ENCODE measurements at regions not wholly inside any gene's neighbourhood (a gene's known extent, or its start where the extent isn't known, plus 50 kb on each side); places are given as distances from the start of the nearest gene placed in this dataset.
A peak's percentile ranks its signal among the peaks of the same experiment; 100 is the strongest.
"Not testable (repeated sequence)": the region's sequence is repeated elsewhere in the genome, so short reads cannot be mapped to it uniquely, and the experiment has no call there.

DNA sequence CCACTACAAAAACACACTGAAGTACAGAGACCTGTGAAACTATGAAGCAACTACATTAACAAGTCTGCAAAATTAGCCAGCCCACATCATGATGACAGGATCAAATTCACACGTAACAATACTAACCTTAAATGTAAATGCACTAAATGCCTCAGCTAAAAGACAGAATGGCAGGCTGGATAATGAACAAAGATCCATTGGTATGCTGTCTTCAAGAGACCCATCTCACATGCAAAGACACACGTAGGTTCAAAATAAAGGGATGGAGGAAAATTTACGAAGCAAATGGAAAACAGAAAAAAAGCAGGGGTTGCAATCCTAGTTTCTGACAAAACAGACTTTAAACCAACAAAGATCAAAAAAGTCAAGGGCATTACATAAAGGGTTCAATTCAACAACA, 120.1 kb upstream of the OSTN start:
- not testable (repeated sequence) for DNase-seq (ENCODE audit: low read depth, low spot score); H3K27ac ChIP-seq

DNA sequence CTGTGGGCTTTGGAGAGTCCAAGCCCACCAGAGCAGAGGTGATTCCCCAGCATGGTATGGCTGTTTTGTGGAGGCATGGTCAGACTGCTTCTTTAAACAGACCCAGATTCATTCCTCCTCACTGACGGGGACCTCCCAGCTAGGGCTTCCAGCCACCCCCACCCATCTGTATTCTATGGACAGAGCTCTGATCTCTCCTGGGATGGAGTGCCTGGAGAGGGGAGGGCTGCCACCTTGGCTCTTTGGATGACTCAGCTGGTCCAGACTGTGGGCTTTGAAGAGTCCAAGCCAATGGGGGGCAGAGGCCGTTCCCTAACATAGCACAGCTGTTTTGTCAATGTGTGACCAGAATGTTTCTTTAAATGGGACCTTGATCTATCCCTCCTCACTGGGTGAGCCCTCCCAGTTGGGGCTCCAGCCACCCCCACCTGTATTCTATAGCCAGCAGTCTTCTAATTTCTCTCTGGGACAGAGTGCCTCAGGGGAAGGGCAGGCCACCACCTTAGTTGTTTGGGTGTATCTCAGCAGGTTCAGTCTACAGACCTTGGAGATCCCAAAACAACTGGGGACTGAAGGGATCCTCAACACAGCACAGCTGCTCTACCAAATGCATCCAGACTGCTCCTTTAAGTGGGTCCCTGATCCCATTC, 122.0 kb upstream of the OSTN start:
- H3K27ac ChIP-seq, result no peak overlapping the region
- DNase-seq (ENCODE audit: low read depth, low spot score), result no peak

GRCh38 chr3:191074511-191074910, 124.5 kb upstream of the OSTN start:
- H3K27ac ChIP-seq, result no peak overlapping the region
- DNase-seq (ENCODE audit: low read depth, low spot score), result no peak

GRCh38 chr3:191070762-191071403, 128.2 kb upstream of the OSTN start:
- peak overlapping the region; percentile 66 for H3K27ac ChIP-seq
- DNase-seq (ENCODE audit: low read depth, low spot score), result no peak

DNA sequence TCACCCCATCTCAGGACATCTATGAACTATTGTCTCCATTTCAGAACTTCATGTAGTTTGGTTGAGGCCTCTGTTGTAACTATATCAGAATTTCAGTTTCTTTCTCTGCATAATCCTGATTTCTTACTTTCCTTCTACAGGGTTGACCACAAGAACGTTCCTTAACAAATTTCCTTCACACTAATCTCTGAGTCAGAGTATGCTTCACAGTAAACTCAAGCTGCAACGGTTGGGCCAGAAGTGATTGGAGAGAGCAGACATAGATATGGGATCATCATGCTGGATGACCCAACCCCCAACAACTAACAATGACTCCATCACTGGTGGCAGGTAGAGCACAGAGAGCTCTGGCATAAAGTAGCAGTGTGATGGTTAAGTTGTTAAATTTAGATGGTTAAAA, 128.8 kb upstream of the OSTN start:
- peak; percentile 72 for DNase-seq (ENCODE audit: low read depth, low spot score)
- H3K27ac ChIP-seq, result peak overlapping the region; percentile 66

- H3K27ac ChIP-seq, result peak overlapping the region; percentile 66
- no peak for DNase-seq (ENCODE audit: low read depth, low spot score)
These were observed 129.9 kb upstream of the OSTN start for GRCh38 chr3:191068946-191069813.

GRCh38 chr3:191066669-191067068, 132.4 kb upstream of the OSTN start:
- H3K27ac ChIP-seq, result peak overlapping the region; percentile 60
- peak; percentile 44 for DNase-seq (ENCODE audit: low read depth, low spot score)

- peak overlapping the region; percentile 60 for H3K27ac ChIP-seq
- peak; percentile 44 for DNase-seq (ENCODE audit: low read depth, low spot score)
These were observed 133.7 kb upstream of the OSTN start for GRCh38 chr3:191065181-191065805.

- no peak for DNase-seq (ENCODE audit: low read depth, low spot score)
These were observed 148.0 kb upstream of the OSTN start for GRCh38 chr3:191051037-191051436.

DNA sequence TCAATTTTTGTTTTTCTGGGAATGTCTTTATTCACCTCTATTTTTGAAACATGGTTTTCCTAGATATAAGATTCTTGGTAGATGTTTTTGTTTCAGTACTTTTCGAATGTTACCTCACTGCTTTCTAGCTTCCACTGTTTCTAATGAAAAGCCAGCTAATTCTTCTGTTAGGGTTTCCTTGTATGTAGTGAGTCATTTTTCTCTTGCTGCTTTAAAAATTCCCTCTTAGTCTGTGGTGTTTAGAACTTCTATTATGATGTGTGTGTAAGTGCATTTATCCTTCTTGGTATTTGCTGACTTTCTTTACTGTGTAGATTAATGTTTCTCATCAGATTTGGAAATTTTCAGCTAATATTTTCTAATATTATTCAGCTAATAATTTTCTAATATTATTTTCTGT, 151.1 kb upstream of the OSTN start:
- no peak for DNase-seq (ENCODE audit: low read depth, low spot score)
- no peak overlapping the region for H3K27ac ChIP-seq

More at GRCh38 chr3:191051037-191051436, 148.0 kb upstream of the OSTN start:
- no peak overlapping the region for H3K27ac ChIP-seq

GRCh38 chr3:191030929-191031328, 168.1 kb upstream of the OSTN start:
- no peak for DNase-seq (ENCODE audit: low read depth, low spot score)
- no peak overlapping the region for H3K27ac ChIP-seq

DNA sequence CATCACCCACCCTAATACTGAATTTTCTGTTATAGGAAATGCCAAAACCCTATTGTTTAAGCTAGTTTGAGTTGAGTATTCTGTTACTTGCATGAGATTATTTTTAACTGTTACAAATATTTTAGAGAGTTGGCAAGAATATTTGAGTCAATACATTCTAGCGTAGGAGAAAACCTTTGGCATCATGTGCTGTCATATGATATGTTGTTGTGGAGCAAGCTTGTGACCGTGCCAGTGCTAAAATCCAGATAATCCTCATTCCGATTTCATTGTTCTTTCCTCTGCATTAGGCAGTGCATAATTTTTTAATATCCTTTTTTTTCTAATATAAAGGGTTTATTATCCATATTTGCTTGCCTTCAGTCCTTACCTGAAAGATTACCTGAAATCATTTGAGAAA, 168.0 kb upstream of the GMNC start:
- DNase-seq (ENCODE audit: low read depth, low spot score), result no peak
- H3K27ac ChIP-seq, result no peak overlapping the region

- DNase-seq (ENCODE audit: low read depth, low spot score), result no peak
- H3K27ac ChIP-seq, result no peak overlapping the region
These were observed 164.3 kb upstream of the GMNC start for GRCh38 chr3:191026746-191027145.

DNA sequence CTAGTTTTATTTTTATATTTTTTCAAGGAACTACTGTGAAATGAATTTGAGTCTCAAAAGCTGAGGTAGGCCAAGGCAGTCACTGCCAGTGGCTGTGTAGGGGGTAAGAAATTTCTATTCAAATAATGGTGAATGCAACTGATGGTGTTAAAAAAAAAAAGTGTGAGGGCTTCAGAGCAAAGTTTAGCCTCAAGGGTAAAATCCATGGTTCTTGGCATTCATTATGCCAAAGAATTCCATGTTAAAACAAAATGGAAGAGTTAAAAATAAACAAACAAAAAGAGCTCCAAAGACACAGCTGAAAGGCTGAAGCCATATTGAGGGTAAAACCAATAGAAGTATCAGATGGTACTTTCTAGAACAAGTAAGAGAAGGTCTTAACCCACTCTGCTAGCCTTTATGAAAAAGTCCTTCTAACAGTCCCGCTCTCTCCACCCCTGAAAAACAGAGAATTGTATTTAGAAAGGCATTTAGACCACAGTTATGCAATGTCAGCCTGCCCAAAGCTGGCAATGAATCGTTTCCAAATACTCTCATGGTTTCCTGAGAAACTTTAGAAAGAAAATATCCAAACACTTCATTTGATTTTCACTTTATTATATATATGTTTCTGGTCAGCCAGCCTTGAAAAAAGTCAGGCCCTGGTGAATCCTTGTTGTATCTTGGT, 158.4 kb upstream of the GMNC start:
- DNase-seq (ENCODE audit: low read depth, low spot score), result no peak
- no peak overlapping the region for H3K27ac ChIP-seq

DNA sequence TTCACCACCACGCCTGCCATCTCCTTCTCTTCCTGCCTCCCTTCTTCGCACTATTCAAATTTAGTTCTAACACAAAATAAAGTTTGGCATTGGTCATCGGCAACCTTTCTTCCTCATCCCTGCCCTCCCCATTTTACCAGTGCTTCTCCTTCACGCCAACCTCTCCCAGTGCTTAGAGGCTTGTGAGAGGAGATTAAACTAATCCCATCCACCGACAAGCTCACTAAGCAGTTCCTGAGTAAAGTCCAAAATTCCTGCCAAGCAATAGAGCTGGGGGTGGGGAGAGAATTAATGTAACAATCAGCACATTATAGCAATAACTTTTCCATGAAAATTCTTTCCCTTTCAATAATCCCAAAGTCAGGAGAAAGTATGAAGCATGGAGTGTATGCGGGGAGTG, 157.4 kb upstream of the GMNC start:
- DNase-seq (ENCODE audit: low read depth, low spot score), result no peak
- no peak overlapping the region for H3K27ac ChIP-seq

DNA sequence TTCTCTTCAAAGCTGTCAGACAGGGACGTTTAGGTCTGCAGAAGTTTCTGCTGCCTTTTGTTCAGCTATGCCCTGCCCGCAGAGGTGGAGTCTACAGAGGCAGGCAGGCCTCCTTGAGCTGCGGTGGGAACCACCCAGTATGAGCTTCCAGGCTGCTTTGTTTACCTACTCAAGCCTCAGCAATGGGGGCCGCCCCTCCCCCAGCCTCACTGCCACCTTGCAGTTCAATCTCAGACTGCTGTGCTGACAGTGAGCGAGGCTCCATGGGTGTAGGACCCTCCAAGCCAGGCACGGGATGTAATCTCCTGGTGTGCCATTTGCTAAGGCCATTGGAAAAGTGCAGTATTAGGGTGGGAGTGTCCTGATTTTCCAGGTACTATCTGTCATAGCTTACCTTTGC, 153.5 kb upstream of the GMNC start:
- H3K27ac ChIP-seq; DNase-seq (ENCODE audit: low read depth, low spot score): not testable (repeated sequence)

- no peak overlapping the region for H3K27ac ChIP-seq
- DNase-seq (ENCODE audit: low read depth, low spot score), result no peak
These were observed 145.6 kb upstream of the GMNC start for GRCh38 chr3:191008074-191008473.

DNA sequence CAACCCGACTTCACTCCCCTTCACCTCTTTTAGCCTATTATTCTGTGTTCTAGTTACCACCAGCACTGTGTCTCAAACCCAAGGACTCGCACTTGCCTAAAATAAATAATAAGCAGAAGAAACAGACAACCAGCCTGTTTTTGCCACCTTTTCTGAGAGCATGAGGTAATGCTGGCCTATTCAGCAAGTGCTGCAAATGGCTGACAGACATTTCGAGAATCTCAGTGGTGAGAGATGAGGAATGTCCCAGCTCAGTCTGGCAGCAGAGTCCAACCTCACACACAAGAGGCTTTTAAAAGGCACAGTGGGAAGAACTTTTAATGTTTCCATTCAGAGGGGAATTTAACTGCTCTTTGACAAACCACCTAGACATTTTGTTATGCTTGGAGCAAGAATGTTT, 143.3 kb upstream of the GMNC start:
- DNase-seq (ENCODE audit: low read depth, low spot score), result no peak
- no peak overlapping the region for H3K27ac ChIP-seq

DNA sequence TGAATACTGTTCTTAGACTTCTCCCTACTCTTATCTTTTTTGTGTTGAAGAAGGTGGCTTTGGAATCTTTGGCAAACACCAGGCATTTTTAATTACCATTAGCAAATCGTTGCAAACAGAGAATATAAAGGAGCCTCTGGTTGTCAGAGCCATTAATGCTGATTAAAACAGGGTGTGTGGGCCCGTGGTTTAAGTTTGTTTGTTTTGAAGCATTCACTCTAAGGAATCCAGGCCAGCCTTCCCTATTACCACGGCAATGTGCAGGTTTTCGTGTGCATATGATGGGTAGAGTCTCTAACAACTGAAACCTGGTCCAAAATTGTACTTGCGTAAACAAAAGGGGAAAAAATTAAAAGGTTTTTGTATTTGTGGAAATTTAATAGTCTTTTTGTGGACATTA, 141.2 kb upstream of the GMNC start:
- H3K27ac ChIP-seq, result no peak overlapping the region
- DNase-seq (ENCODE audit: low read depth, low spot score), result no peak

- no peak for DNase-seq (ENCODE audit: low read depth, low spot score)
These were observed 133.8 kb upstream of the GMNC start for GRCh38 chr3:190996181-190996775.

More at GRCh38 chr3:190996181-190996775, 133.8 kb upstream of the GMNC start:
- H3K27ac ChIP-seq, result no peak overlapping the region
